ENCODE measurements at regions not wholly inside any gene's neighbourhood (a gene's known extent, or its start where the extent isn't known, plus 50 kb on each side); places are given as distances from the start of the nearest gene placed in this dataset.

- H3K9me3 ChIP-seq (ENCODE audit: control insufficient read depth, low read depth, low read length) = no peaks in the 10 kb centered on the region
- H3K4me1 ChIP-seq (ENCODE audit: control insufficient read depth, low read depth, low read length) = no peaks in the 10 kb centered on the region
- H3K27ac ChIP-seq (ENCODE audit: low read length) = no peak overlapping the region
- no peak overlapping the region for H3K9ac ChIP-seq (ENCODE audit: low read length)
- H3K36me3 ChIP-seq (ENCODE audit: control insufficient read depth, low read depth, low read length) = no peaks in the 10 kb centered on the region
- H3K4me3 ChIP-seq (ENCODE audit: low read length) = no peak overlapping the region
- H3K27me3 ChIP-seq (ENCODE audit: control insufficient read depth, insufficient read depth, low read length) = no peaks in the 10 kb centered on the region
Observed at GRCh38 chr15:38885471-38885952, 320.9 kb upstream of the RASGRP1 start.

- H3K27ac ChIP-seq (ENCODE audit: low read length) = no peak overlapping the region
- H3K27me3 ChIP-seq (ENCODE audit: control insufficient read depth, insufficient read depth, low read length) = no peaks in the 10 kb centered on the region
- H3K4me1 ChIP-seq (ENCODE audit: control insufficient read depth, low read depth, low read length) = no peaks in the 10 kb centered on the region
- H3K9me3 ChIP-seq (ENCODE audit: control insufficient read depth, low read depth, low read length) = no peaks in the 10 kb centered on the region
- no peaks in the 10 kb centered on the region for H3K36me3 ChIP-seq (ENCODE audit: control insufficient read depth, low read depth, low read length)
- no peak overlapping the region for H3K9ac ChIP-seq (ENCODE audit: low read length)
- H3K4me3 ChIP-seq (ENCODE audit: low read length) = no peak overlapping the region
Observed at GRCh38 chr15:38886315-38887163, 321.9 kb upstream of the RASGRP1 start.

- Histone ChIP-seq H3K27ac (ENCODE audit: low read length) (no peak overlapping the region), H3K4me3 (ENCODE audit: low read length) (no peak overlapping the region), H3K9ac (ENCODE audit: low read length) (no peak overlapping the region), H3K36me3 (ENCODE audit: control insufficient read depth, low read depth, low read length) (no peaks in the 10 kb centered on the region), H3K9me3 (ENCODE audit: control insufficient read depth, low read depth, low read length) (no peaks in the 10 kb centered on the region), H3K4me1 (ENCODE audit: control insufficient read depth, low read depth, low read length) (no peaks in the 10 kb centered on the region), H3K27me3 (ENCODE audit: control insufficient read depth, insufficient read depth, low read length) (no peaks in the 10 kb centered on the region)
Observed at GRCh38 chr15:38888701-38889221, 324.1 kb upstream of the RASGRP1 start.

- Histone ChIP-seq H3K27ac (ENCODE audit: low read length) (no peak overlapping the region), H3K27me3 (ENCODE audit: control insufficient read depth, insufficient read depth, low read length) (no peaks in the 10 kb centered on the region), H3K9me3 (ENCODE audit: control insufficient read depth, low read depth, low read length) (no peaks in the 10 kb centered on the region), H3K4me1 (ENCODE audit: control insufficient read depth, low read depth, low read length) (no peaks in the 10 kb centered on the region), H3K4me3 (ENCODE audit: low read length) (no peak overlapping the region), H3K9ac (ENCODE audit: low read length) (no peak overlapping the region), H3K36me3 (ENCODE audit: control insufficient read depth, low read depth, low read length) (no peaks in the 10 kb centered on the region)
Observed at GRCh38 chr15:38890194-38890593, 325.6 kb upstream of the RASGRP1 start.

GRCh38 chr15:38893925-38894242 lies 329.3 kb upstream of the RASGRP1 start:
- Histone ChIP-seq H3K9ac (ENCODE audit: low read length) (no peak overlapping the region), H3K36me3 (ENCODE audit: control insufficient read depth, low read depth, low read length) (no peaks in the 10 kb centered on the region), H3K4me1 (ENCODE audit: control insufficient read depth, low read depth, low read length) (no peaks in the 10 kb centered on the region), H3K9me3 (ENCODE audit: control insufficient read depth, low read depth, low read length) (no peaks in the 10 kb centered on the region), H3K27me3 (ENCODE audit: control insufficient read depth, insufficient read depth, low read length) (no peaks in the 10 kb centered on the region), H3K27ac (ENCODE audit: low read length) (no peak overlapping the region), H3K4me3 (ENCODE audit: low read length) (no peak overlapping the region)

GRCh38 chr15:38894243-38894948 lies 329.8 kb upstream of the RASGRP1 start:
- Histone ChIP-seq H3K9ac (ENCODE audit: low read length) (no peak overlapping the region), H3K4me1 (ENCODE audit: control insufficient read depth, low read depth, low read length) (no peaks in the 10 kb centered on the region), H3K27ac (ENCODE audit: low read length) (no peak overlapping the region), H3K36me3 (ENCODE audit: control insufficient read depth, low read depth, low read length) (no peaks in the 10 kb centered on the region), H3K9me3 (ENCODE audit: control insufficient read depth, low read depth, low read length) (no peaks in the 10 kb centered on the region), H3K4me3 (ENCODE audit: low read length) (no peak overlapping the region), H3K27me3 (ENCODE audit: control insufficient read depth, insufficient read depth, low read length) (no peaks in the 10 kb centered on the region)

- no peak overlapping the region for H3K4me3 ChIP-seq (ENCODE audit: low read length)
- H3K27ac ChIP-seq (ENCODE audit: low read length) = no peak overlapping the region
- no peaks in the 10 kb centered on the region for H3K4me1 ChIP-seq (ENCODE audit: control insufficient read depth, low read depth, low read length)
- H3K9me3 ChIP-seq (ENCODE audit: control insufficient read depth, low read depth, low read length) = no peaks in the 10 kb centered on the region
- H3K27me3 ChIP-seq (ENCODE audit: control insufficient read depth, insufficient read depth, low read length) = no peaks in the 10 kb centered on the region
- no peaks in the 10 kb centered on the region for H3K36me3 ChIP-seq (ENCODE audit: control insufficient read depth, low read depth, low read length)
- no peak overlapping the region for H3K9ac ChIP-seq (ENCODE audit: low read length)
Observed at GRCh38 chr15:38895326-38896255, 331.0 kb upstream of the RASGRP1 start.

- H3K27ac ChIP-seq (ENCODE audit: low read length) = no peak overlapping the region
- no peaks in the 10 kb centered on the region for H3K9me3 ChIP-seq (ENCODE audit: control insufficient read depth, low read depth, low read length)
- H3K36me3 ChIP-seq (ENCODE audit: control insufficient read depth, low read depth, low read length) = no peaks in the 10 kb centered on the region
- H3K9ac ChIP-seq (ENCODE audit: low read length) = no peak overlapping the region
- no peaks in the 10 kb centered on the region for H3K4me1 ChIP-seq (ENCODE audit: control insufficient read depth, low read depth, low read length)
- no peaks in the 10 kb centered on the region for H3K27me3 ChIP-seq (ENCODE audit: control insufficient read depth, insufficient read depth, low read length)
- H3K4me3 ChIP-seq (ENCODE audit: low read length) = no peak overlapping the region
Observed at GRCh38 chr15:38896647-38897046, 332.0 kb upstream of the RASGRP1 start.

GRCh38 chr15:38897551-38897950 lies 332.9 kb upstream of the RASGRP1 start:
- no peaks in the 10 kb centered on the region for H3K9me3 ChIP-seq (ENCODE audit: control insufficient read depth, low read depth, low read length)
- H3K27me3 ChIP-seq (ENCODE audit: control insufficient read depth, insufficient read depth, low read length) = no peaks in the 10 kb centered on the region
- H3K27ac ChIP-seq (ENCODE audit: low read length) = no peak overlapping the region
- H3K9ac ChIP-seq (ENCODE audit: low read length) = no peak overlapping the region
- no peaks in the 10 kb centered on the region for H3K4me1 ChIP-seq (ENCODE audit: control insufficient read depth, low read depth, low read length)
- no peak overlapping the region for H3K4me3 ChIP-seq (ENCODE audit: low read length)
- H3K36me3 ChIP-seq (ENCODE audit: control insufficient read depth, low read depth, low read length) = no peaks in the 10 kb centered on the region

- no peaks in the 10 kb centered on the region for H3K4me1 ChIP-seq (ENCODE audit: control insufficient read depth, low read depth, low read length)
- no peaks in the 10 kb centered on the region for H3K27me3 ChIP-seq (ENCODE audit: control insufficient read depth, insufficient read depth, low read length)
- no peaks in the 10 kb centered on the region for H3K36me3 ChIP-seq (ENCODE audit: control insufficient read depth, low read depth, low read length)
- no peaks in the 10 kb centered on the region for H3K9me3 ChIP-seq (ENCODE audit: control insufficient read depth, low read depth, low read length)
- H3K9ac ChIP-seq (ENCODE audit: low read length) = no peak overlapping the region
- H3K4me3 ChIP-seq (ENCODE audit: low read length) = no peak overlapping the region
- no peak overlapping the region for H3K27ac ChIP-seq (ENCODE audit: low read length)
Observed at GRCh38 chr15:38898236-38898635, 333.6 kb upstream of the RASGRP1 start.

- Histone ChIP-seq H3K36me3 (ENCODE audit: control insufficient read depth, low read depth, low read length) (no peaks in the 10 kb centered on the region), H3K9me3 (ENCODE audit: control insufficient read depth, low read depth, low read length) (no peaks in the 10 kb centered on the region), H3K4me3 (ENCODE audit: low read length) (no peak overlapping the region), H3K9ac (ENCODE audit: low read length) (no peak overlapping the region), H3K27me3 (ENCODE audit: control insufficient read depth, insufficient read depth, low read length) (no peaks in the 10 kb centered on the region), H3K4me1 (ENCODE audit: control insufficient read depth, low read depth, low read length) (no peaks in the 10 kb centered on the region), H3K27ac (ENCODE audit: low read length) (no peak overlapping the region)
Observed at GRCh38 chr15:38899300-38899699, 334.7 kb upstream of the RASGRP1 start.
